HG02870 (cell line): ENCODE measurements at regions not wholly inside any gene's neighbourhood (a gene's known extent, or its start where the extent isn't known, plus 50 kb on each side); places are given as distances from the start of the nearest gene placed in this dataset.
"Not testable (repeated sequence)": the region's sequence is repeated elsewhere in the genome, so short reads cannot be mapped to it uniquely, and the experiment has no call there.

Experiments
- ATAC-seq: cut with Tn5 transposase; IDR thresholded peaks from one replicate; pipeline ENCODE4 v1.9.1; 2021; ENCODE audit warnings: mild to moderate bottlenecking, moderate library complexity; ENCODE audit not compliant: unreplicated experiment

DNA sequence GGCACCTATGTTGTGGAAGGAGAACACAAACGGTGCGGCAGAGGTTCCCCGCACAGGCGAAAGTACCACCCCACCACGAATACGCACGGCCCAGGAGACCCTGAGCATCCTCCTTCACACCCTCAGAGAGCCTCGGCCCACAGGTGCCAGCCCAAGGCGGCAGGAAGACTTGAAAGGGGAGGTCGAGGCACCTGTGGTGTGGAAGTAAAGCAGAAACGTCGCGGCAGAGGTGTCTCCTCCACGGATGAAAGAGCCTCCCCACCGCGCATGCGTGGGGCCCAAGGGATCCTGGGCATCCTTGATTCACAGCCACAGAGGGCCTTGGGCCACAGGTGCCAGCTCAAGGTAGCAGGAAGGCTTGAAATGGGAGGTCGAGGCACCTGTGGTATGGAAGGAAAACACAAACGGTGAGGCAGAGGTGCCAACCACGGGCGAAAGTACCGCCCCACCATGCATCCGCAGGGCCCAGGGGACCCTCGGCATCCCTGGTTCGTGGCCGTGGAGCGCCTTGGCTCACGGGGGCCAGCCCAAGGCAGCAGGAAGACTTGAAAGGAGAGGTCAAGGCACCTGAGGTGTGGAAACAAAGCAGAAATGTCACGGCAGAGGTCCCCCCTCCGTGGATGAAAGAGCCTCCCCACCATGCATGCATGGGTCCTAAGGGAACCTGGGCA, 380.1 kb downstream of the ALG10 start:
- no peak for ATAC-seq

DNA sequence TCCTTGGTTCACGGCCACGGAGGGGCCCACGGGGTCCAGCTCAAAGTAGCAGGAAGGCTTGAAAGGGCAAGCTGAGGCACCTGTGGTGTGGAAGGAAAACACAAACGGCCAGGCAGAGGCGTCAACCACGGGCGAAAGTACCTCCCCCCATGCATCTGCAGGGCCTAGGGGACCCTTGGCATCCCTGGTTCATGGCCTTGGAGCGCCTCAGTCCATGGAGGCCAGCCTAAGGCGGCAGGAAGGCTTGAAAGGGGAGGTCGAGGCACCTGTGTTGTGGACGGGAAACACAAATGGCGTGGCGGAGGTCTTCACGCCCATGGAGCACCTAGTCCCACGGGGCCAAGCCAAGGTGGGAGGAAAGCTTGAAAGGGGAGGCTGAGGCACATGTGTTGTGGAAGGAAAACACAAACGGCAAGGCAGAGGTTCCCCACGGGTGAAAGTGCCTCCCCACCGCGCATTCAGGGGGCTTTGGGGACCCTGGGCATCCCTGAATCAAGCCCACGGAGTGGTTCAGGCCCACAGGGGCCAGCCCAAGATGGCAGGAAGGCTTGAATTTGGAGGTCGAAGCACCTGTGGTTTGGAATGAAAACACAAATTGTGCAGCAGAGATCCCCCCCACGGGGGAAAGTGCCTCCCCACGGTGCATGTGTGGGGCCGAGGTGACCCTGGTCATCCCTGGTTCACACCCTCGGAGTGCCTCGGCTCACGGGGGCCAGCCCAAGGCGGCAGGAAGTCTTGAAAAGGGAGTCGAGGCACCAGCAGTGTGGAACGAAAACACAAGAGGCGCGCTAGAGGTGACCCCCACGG, 380.8 kb downstream of the ALG10 start:
- ATAC-seq = no peak

- ATAC-seq = no peak
Measured at GRCh38 chr12:34403706-34404376, 381.5 kb downstream of the ALG10 start.

DNA sequence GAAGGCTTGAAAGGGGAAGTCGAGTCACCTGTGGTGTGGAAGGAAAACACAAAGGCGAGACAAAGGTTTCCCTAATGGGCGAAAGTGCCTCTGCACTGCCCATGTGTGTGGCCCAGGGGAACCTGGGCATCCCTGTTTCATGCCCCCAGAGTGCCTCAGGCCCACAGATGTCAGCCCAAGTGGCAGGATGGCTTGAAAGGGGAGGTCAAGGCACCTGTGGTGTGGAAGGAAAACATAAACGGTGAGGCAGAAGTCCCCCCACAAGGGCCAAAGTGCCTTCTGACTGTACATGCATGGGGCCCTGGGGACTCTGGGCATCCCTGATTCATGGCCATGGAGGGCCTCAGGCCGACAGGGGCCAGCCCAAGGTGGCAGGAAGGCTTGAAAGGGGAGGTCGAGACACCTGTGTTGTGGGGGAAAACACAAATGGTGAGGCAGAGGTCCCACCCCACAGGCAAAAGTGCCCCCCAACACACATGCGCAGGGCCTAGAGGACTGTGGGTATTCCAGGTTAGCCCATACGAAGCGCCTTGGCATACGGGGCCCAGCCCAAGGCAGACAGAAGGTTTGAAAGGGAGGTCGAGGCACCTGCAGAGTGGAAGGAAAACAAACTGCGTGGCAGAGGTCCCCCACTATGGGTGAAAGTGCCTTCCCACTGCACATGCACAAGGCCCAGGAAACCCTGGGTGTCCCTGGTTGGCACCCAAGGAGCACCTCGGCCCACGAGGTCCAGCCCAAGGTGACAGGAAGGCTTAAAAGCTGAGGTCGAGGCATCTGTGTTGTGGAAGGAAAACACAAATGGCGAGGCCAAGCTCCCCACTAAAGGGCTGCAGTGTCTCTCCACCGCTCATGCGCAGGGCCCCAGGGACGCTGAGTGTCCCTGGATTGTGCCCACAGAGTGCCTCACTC, 382.3 kb downstream of the ALG10 start:
- ATAC-seq = no peak

DNA sequence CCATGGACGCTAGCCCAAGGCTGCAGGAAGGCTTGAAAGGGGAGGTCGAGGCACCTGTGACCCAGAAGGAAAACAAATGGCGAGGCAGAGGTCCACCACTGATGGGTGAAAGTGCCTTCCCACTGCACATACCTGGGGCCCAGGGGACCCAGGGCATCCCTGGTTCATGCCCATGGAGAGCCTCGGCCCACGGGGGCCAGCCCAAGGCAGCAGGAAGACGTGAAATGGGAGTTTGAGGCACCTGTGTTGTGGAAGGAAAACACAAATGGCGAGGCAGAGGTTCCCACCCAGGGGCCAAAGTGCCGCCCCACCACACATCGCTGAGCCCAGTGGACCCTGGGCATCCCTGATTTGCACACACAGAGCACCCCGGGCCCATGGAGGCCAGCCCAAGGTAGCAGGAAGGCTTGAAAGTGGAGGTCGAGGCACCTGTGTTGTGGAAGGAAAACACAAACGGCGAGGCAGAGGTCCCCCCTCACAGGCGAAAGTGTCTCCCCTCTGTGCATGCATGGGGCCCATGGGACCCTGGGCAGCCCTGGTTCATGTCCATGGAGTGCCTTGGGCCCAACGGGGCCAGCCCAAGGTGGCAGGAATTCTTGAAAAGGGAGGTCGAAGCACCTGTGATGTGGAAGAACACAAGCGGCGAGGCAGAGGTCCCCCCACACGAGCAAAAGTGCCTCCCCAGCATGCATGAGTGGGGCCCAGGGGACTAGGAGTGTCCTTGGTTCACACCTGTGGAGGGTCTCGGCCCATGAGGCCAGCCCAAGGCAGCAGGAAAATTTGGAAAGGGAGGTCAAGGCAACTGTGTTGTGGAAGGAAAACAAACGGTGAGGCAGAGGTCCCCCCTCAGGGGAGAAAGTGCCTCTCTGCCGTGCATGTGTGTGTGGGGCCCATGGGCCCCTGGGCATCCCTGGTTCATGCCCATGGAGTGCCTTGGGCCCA, 383.3 kb downstream of the ALG10 start:
- ATAC-seq = no peak

GRCh38 chr12:34406228-34406995, 384.1 kb downstream of the ALG10 start:
- ATAC-seq = no peak

DNA sequence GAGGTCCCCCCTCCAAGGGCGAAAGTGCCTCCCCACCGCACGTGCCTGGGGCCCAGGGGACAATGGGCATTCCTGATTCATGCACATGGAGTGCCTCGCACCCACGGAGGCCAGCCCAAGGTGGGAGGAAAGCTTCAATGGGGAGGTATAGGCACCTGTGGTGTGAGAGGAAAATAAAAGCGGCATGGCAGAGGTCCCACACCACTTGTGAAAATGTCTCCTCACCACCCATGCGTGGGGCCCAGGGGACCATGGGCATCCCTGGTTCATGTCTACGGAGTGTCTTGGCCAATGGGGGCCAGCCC, 384.7 kb downstream of the ALG10 start:
- ATAC-seq = no peak

- no peak for ATAC-seq
Measured at GRCh38 chr12:34407813-34408212, 385.5 kb downstream of the ALG10 start.

- ATAC-seq = not testable (repeated sequence)
Measured at GRCh38 chr12:34431509-34431908, 409.2 kb downstream of the ALG10 start.
